ENCODE measurements at regions not wholly inside any gene's neighbourhood (a gene's known extent, or its start where the extent isn't known, plus 50 kb on each side); places are given as distances from the start of the nearest gene placed in this dataset.

- DNase-seq (ENCODE audit: low read depth) = no peak
Observed at GRCh38 chr16:18055411-18055916, 281.1 kb downstream of the NPIPA8 start.

- no peak for DNase-seq (ENCODE audit: low read depth)
Observed at GRCh38 chr16:18050777-18051176, 285.8 kb downstream of the NPIPA8 start.

GRCh38 chr16:18050234-18050633 is 286.3 kb downstream of the NPIPA8 start:
- DNase-seq (ENCODE audit: low read depth) = no peak

GRCh38 chr16:18049547-18050133 is 286.9 kb downstream of the NPIPA8 start:
- no peak for DNase-seq (ENCODE audit: low read depth)

- DNase-seq (ENCODE audit: low read depth) = no peak
Observed at GRCh38 chr16:18048853-18049546, 287.5 kb downstream of the NPIPA8 start.

GRCh38 chr16:18047761-18048160 is 288.8 kb downstream of the NPIPA8 start:
- DNase-seq (ENCODE audit: low read depth) = no peak

- DNase-seq (ENCODE audit: low read depth) = no peak
Observed at GRCh38 chr16:18045356-18045755, 291.2 kb downstream of the NPIPA8 start.

GRCh38 chr16:18041864-18042834 is 294.4 kb downstream of the NPIPA8 start:
- no peak for DNase-seq (ENCODE audit: low read depth)

GRCh38 chr16:18039931-18040330 is 296.6 kb downstream of the NPIPA8 start:
- DNase-seq (ENCODE audit: low read depth) = no peak

- DNase-seq (ENCODE audit: low read depth) = no peak
Observed at GRCh38 chr16:18037051-18037450, 299.5 kb downstream of the NPIPA8 start.

GRCh38 chr16:18024611-18025010 is 311.9 kb downstream of the NPIPA8 start:
- no peak for DNase-seq (ENCODE audit: low read depth)

GRCh38 chr16:18018376-18018775 is 318.2 kb downstream of the NPIPA8 start:
- DNase-seq (ENCODE audit: low read depth) = no peak

- no peak for DNase-seq (ENCODE audit: low read depth)
Observed at GRCh38 chr16:18013863-18014262, 322.7 kb downstream of the NPIPA8 start.

- no peak for DNase-seq (ENCODE audit: low read depth)
Observed at GRCh38 chr16:18008356-18008755, 328.2 kb downstream of the NPIPA8 start.

- DNase-seq (ENCODE audit: low read depth) = no peak
Observed at GRCh38 chr16:18003033-18003432, 333.5 kb downstream of the NPIPA8 start.

- DNase-seq (ENCODE audit: low read depth) = no peak
Observed at GRCh38 chr16:17998996-17999395, 337.5 kb downstream of the NPIPA8 start.

- DNase-seq (ENCODE audit: low read depth) = no peak
Observed at GRCh38 chr16:17998550-17998949, 338.0 kb downstream of the NPIPA8 start.

- no peak for DNase-seq (ENCODE audit: low read depth)
Observed at GRCh38 chr16:17994027-17994426, 342.5 kb downstream of the NPIPA8 start.

GRCh38 chr16:17992416-17992815 is 344.1 kb downstream of the NPIPA8 start:
- no peak for DNase-seq (ENCODE audit: low read depth)

GRCh38 chr16:17989255-17989654 is 347.3 kb downstream of the NPIPA8 start:
- DNase-seq (ENCODE audit: low read depth) = no peak

GRCh38 chr16:17988839-17989238 is 347.7 kb downstream of the NPIPA8 start:
- no peak for DNase-seq (ENCODE audit: low read depth)

GRCh38 chr16:17986991-17987390 is 349.5 kb downstream of the NPIPA8 start:
- DNase-seq (ENCODE audit: low read depth) = no peak

- DNase-seq (ENCODE audit: low read depth) = no peak
Observed at GRCh38 chr16:17984810-17985209, 351.7 kb downstream of the NPIPA8 start.
